Right ventricle myocardium superior (tissue), 1 donor: ENCODE measurements at regions not wholly inside any gene's neighbourhood (a gene's known extent, or its start where the extent isn't known, plus 50 kb on each side); places are given as distances from the start of the nearest gene placed in this dataset.
A peak's percentile ranks its signal among the peaks of the same experiment; 100 is the strongest.

ENCODE experiments used
- ATAC-seq: fragments of 200-7000 bp; cut with Tn5 transposase; one replicate; pipeline ENCODE4 v1.9.1; 2020; ENCODE audit warnings: mild to moderate bottlenecking; ENCODE audit not compliant: poor library complexity
- DNase-seq: peaks from one replicate; pipeline ENCODE4 v3.0.0-alpha.2; 2020
- intact Hi-C: fragments of 100-400 bp; cut with DNase I; formaldehyde crosslinking; loops from one replicate; pipeline ENCODE4 v1.11.2; 2022
- donor health status: DM: no; HTN: yes; CAD: no; lungs with severe emphysema.

DNA sequence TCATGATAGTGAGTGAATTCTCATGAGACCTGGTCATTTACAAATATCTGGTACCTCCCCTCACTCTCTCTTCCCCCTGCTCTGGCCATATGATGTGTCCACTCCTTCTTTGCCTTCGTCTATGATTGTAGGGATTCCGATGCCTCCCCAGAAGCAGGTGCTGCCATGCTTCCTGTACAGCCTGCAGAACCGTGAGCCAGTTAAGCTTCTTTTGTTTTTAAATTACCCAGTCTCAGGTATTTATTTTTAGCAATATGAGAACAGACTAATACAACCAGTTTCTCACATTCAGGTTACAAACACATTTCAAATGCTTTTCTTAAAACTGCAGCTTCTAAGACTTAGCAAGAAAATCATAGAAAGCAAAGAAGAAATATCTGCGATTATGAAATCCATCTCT, 321.2 kb upstream of the CDH7 start:
- intact Hi-C loops = no loop called here
- ATAC-seq (no peak), DNase-seq (no peak)

DNA sequence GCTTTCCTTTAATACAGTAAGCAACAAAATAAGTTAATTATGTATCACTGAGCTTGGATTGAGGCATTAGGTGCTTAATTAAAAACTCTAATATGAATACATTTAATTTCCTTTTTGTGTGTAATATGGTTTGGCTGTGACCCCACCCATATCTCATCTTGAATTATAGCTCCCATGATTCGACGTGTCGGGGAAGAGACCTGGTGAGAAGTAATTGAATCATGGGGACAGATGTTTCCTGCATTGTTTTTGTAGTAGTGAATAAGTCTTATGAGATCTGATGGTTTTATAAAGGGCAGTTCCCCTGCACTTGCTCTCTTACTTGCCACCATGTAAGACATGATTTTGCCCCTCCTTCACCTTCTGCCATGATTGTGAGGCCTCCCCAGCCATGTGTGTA, 325.4 kb upstream of the CDH7 start:
- intact Hi-C loops = no loop called here
- ATAC-seq (no peak), DNase-seq (no peak)

DNA sequence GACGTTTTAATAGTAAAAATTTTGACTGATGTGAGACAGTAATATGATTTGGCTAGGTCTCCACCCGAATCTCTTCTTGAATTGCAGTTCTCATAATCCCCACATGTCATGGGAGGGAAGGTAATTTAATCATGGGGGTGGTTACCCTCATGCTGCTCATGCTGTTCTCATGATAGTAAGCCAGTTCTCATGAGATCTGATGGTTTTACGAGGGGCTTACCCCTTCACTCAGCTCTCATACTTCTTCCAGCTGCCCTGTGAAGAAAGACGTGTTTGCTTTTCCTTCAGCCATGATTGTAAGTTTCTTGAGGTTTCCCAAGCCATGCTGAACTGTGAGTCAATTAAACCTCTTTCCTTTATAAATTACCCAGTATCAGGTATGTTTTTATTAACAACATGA, 327.0 kb upstream of the CDH7 start:
- intact Hi-C loops = no loop called here
- ATAC-seq (no peak), DNase-seq (no peak)

DNA sequence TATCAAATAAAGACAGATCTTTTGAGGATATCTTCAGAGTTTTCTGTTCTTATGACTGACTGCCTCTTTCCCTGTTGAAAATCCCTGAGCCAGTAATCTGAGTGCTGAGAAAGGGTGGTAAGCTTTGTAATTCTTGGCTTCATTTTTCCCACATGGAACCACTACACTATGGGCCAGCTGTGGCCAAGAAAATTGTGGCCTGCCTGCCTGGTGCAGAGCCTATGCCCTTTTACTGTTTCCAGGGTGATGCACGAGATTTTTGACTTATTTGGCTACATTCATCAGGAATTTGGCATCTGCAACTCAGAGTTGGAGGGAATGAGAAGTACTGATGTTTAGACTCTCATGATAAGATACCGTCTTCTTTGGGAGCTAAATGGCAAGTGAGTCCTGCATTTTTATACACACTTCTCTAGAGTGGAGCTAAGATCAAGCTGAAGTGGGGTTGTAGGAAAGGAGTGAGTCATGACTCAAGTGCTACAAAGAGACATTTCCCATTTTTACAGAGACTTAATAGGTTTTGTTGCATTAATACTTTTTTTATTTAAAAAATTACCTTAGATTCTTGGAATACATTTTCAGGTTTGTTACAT, 328.2 kb upstream of the CDH7 start:
- ATAC-seq = peak; percentile 41
- DNase-seq = no peak
- intact Hi-C loops = no loop called here

DNA sequence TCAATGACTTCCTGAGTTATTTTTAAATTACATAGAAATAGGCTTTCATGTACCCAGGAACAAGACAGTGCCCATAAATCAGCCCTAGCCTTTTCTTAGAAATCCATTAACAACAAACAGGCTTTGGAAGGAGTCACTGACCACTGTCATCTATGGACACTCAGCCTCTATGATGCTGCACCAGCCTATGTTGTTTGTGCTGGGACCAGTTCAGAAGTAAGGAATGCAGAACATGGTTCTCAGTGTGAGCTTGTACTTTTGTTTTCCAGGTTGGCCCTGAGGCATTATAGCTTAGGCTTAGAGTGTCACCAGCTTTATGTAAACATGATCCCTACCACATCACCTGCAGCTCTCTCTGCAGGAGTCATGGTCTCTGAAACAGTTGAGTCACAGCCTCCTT, 335.7 kb upstream of the CDH7 start:
- intact Hi-C loops = no loop called here

DNA sequence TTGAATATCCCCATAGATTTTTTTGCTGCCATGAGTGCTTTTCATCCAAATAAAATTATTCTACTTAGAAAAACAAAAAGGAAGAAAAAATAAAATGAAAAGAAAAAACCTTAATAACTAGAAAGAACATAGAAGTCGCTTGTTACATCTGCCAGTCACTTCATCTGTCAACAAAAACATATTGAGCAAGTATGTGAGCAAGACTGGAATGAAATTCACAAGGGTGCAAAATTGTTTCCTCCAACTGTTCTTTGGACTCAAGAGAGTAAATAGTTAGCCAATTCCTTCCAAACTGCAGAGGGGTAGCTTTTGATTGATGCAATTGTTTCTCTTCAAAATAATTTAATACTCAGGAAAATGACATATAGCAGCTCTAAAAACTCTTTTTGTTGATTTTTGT, 336.3 kb upstream of the CDH7 start:
- ATAC-seq (no peak), DNase-seq (no peak)
- intact Hi-C loops = no loop called here

More for the DNA sequence above, 335.7 kb upstream of the CDH7 start:
- ATAC-seq (no peak), DNase-seq (no peak)

DNA sequence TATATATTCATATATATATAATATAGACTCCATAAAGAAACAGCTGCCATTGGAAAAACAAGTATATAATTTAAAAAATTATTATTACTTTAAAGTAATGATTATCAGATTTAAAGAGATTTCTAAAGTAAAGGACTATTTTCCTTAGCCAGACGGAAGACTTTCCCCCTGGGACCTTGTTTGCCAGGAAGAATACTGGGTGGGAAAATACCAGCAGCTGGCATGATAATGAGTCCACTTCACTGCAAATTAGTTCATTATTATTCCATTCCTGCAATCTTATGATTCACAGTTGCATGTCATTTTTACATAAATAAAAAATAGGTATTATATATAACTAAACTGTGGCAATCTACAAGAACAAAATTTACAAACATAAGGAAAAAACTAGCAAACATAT, 339.8 kb upstream of the CDH7 start:
- intact Hi-C loops = no loop called here
- ATAC-seq (no peak), DNase-seq (no peak)

DNA sequence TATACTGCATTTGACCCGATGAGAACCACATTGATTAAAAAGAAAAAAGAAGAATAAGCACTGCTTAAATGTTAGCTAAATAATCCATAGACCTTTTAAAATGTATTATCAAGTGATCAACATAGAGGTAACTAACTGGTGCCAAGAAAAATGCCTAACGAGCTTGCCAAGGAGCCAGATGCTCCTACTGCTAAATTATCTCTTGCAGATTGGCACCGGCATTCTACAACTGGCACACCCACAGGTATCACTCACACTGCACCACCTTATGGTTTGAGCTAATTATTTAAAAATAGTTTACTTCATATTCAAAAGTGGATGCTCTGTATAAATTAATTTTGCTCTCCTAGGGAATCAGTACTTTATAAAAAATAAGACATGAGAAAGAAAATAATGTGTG, 341.6 kb upstream of the CDH7 start:
- ATAC-seq (no peak), DNase-seq (no peak)
- intact Hi-C loops = no loop called here

DNA sequence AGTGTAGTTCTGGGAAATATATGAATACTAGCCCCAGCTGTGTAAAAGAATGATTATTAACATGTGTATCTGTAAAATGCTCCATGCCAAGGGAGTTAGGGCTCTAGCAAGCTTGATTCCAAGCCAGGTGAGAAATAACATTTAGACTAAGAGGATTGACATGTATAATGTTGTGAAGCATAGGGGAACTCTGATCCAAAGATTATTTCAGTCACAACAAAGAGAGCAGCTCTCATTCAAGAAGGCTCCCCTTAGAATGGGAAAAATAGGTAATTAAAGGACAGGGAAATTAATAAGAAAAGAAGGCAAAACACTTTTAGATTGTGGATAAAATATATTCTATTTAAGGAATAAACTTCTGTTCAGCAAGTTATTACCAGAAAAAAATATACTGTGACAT, 347.3 kb upstream of the CDH7 start:
- no peak for DNase-seq
- intact Hi-C loops = no loop called here
- ATAC-seq = no peak

DNA sequence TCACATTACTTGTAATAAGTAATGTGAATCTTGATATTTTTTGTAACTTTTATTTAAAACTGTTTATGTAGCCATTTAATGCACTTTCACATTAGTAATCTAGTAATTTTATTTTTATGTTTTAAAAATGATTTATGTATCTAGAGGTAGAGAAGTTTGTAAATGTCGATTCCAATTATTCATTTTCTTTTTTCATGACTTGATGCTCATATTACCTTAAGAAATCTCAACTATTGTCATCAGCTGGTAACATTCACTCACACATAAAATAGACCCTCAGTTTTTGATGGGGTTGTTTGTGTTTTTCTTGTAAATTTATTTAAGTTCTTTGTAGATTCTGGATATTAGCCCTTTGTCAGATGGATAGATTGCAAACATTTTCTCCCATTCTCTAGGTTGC, 351.7 kb upstream of the CDH7 start:
- ATAC-seq (no peak), DNase-seq (no peak)
- intact Hi-C loops = no loop called here

DNA sequence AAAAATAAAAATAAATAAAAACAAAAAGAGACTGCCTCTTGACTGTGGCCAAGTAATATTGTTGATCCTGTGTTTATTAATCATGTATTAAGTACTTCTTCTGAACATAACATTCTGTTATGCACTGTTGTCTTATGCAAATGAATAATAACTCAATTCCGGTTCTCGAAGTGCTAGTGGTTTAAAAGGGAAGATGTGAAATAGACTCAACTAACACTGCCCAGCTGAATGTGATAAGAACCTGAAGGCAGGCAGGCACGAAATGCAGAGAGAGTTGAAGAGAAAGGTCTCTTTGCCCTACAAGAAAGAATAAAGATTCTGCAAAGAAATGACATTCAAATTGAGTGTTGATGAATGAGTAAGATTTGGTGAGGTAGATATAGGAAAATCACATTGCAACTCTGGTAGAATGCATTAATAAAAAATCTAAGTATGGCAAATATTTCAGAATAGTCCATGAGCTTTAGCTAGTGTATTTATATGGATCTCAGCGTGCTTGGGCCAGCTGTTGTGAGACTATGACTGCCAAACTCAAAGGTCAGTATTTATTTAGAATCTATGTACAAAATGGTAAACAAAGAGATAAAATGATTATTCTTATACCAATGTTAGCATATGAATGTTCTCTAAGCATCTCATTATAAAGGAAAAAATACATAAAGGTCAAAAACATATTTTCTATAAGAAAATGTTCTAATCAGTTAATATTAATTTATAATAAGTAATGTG, 352.3 kb upstream of the CDH7 start:
- intact Hi-C loops = no loop called here
- DNase-seq = no peak
- ATAC-seq = no peak

DNA sequence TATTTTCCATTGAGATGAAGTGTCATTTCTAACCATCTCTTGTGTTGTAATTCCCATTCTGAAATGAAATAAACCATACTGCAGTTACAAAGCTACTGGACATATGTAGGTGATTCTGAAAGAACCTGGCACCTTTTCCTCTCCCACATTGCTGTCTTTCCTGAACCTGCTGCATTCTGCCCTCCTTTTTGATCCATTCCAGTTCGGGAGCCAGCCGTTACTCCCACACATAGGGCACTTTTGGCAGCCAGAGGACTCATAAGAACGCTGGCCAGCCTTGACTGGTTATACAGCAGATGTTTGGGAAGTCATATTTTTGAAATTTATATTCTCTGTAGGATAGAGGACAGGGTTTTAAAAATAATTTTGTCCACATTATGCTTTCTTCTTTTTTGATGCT, 369.8 kb upstream of the CDH7 start:
- DNase-seq (no peak), ATAC-seq (no peak)
- intact Hi-C loops = no loop called here

DNA sequence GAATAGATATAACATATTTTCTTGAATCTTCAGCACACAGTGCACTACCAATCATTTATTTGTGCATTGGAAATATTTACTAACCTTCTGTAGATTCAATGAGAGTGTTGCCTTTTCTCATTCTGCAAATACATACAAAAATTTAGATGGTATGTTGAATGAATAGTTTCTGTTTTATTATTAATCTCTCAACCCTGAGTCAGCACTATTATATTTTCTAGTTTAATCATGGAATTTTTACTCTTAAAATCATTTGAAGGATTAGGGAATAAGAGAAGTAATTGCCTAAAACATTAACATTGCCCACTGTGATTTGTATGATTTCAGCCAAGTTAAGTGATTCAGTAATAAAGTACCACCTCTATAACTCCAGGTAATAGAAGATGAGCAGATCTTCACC, 370.2 kb upstream of the CDH7 start:
- no peak for DNase-seq
- intact Hi-C loops = no loop called here
- ATAC-seq = no peak

DNA sequence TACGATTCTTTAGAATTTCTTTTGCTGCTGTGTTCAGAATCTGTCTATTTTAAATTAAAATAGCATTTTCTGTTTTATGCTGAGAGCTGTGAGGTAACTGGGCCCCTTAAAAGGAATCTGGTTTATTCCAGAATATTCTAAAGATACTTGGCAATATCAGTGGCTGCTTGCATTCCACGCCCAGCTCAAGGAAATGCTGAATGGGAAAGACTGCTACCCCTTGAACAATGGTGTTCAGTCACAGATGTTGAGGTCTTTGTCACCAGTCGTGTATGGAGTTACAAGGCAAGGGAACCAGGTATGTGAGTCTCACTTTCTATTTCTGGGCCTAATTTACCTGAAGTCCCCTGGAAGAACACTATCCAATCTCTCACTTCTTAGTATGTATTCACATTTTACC, 377.9 kb upstream of the CDH7 start:
- no peak for ATAC-seq
- intact Hi-C loops = no loop called here
- DNase-seq = no peak

DNA sequence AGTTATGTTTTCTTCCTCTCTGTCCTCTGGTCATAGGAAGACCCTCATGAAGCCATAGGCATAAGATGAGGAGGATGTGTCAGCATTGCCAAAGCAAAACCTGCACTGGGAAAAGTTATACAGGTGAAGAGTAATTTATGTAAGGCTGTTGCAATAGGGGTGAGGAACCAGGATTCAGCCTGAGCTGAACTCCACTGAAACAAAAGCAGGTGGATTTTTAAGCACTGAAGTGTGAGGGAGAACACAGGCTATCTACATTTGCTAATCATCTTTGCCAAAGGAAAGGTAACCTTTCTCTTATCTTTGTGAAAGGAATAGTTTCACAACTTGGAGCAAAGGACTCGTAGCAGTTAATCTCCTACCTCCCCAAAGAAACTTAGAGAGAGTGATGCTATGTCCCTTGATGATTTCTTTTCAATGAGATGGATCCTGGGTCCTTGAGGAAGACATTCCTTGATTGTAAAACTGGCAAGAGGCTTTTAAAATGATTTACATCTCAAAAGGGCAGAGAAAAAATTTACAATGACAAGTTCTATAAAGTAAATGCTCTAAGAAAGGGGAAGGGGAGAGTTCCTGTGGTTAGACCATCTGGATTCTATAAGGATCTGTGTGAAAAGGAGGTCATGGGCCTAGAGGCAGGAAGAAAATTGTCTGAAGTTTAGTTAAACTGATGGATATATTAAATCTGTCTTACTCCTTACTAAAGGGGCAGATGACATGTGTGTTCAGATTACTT, 385.4 kb upstream of the CDH7 start:
- ATAC-seq = no peak
- DNase-seq = no peak
- intact Hi-C loops = no loop called here

DNA sequence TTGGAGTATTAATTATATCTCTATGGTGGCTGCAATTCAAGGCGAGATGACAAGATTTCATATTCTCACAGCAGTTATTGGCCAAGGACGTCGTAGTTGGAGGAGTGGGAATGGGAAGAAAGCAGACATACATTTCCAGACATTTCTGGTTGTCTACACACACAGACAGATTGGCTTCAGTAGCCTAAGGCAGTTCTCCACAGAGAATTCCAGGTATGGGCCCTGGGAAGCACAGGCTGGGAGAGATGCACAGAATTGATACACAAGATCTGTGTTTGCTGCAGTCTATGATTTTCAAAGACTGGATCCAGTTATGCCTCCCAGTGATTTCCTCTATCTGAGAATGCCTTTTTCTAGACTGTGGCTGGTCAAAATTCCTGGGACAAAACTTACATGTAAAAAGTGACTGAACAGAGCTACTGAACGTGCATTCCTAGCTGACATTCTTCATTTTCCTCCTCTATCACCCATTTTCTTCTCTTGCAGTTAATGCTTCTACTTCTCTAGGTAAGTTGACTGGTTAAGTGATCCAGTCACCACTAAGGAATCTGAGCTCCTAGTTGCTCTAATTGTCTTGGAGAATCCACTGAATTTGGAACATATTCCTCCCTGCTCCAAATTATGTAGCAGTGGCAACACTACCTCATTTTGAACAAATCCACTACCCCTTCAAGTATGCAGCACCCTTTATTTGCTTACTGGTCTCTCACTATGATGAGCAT, 386.7 kb upstream of the CDH7 start:
- intact Hi-C loops = no loop called here
- ATAC-seq (no peak), DNase-seq (no peak)

DNA sequence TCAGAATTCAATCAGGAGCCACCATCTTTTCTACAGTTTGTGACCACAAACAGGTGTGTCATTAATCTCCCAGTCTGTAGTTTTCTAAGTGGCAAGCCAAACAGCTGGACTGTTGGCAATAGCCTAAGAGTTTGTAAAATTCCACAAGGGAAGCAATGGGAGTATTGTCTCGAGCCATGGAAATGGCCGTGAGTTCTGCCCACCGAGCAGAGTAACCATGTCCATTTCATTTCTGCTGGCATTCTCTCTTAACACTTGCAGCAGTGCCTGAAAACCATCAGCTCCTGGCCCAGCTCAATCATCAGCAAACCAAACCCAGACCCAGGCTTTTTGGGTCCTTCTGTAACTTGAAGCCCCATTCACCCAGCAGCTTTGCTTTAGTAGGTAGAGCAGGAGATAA, 387.8 kb upstream of the CDH7 start:
- intact Hi-C loops = no loop called here
- ATAC-seq (no peak), DNase-seq (no peak)

DNA sequence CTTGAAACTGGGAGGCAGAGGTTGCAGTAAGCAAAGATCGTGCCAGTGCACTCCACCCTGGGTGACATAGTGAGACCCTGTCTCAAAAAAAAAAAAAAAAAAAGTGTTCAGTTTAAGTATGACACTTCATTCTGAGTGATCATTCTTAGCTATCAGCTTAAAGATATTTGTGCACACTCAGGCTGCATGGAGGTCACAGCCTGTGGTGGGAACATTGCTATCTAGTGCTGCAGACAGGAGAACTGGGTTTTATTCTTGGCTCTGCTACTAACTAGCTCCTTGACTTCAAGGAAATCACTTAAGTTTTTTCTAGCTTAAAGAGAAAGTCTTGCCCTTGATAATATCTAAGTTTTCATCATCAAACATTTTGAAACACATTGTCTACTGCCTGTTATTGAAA, 391.3 kb upstream of the CDH7 start:
- intact Hi-C loops = no loop called here
- ATAC-seq (no peak), DNase-seq (no peak)

DNA sequence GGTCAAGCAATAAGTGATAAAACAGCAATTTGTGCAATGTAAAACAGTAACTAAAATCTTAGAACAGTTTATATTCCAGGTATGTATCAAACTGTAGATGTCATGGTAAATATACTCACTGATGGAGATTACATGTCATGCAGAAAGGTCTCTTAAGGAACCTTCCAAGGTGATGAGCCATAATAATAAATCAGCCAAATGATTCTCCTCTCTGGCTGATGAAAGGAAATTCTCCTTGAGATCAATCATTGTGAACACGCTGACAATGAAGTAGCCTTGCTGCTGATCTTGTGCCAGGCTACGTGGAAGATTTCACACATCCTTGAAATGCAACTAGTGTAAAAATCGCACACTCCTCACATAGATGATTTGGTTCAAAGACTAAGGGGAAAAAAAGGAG, 392.5 kb upstream of the CDH7 start:
- no peak for DNase-seq
- intact Hi-C loops = no loop called here
- ATAC-seq = no peak

DNA sequence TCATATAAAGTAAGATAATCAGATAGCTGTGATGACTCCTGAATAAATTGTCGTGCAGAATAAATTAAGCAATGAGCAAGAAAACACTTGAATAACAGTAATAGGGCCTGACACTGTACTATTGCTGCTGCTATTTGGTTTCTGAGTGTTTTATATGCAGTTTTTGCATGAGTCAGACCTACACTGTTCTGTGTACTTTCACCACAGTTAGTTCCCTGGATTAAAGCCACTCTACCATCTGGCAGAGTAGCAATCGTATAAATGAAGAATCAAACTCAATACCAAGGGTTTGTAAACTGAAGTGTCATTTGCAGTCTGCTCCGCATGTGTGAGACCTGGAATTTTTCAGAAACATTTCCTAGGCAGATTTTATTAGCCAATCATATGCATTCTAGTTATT, 398.6 kb upstream of the CDH7 start:
- ATAC-seq (no peak), DNase-seq (no peak)
- intact Hi-C loops = no loop called here
